ENCODE measurements at regions not wholly inside any gene's neighbourhood (a gene's known extent, or its start where the extent isn't known, plus 50 kb on each side); places are given as distances from the start of the nearest gene placed in this dataset.
"Not testable (repeated sequence)": the region's sequence is repeated elsewhere in the genome, so short reads cannot be mapped to it uniquely, and the experiment has no call there.

DNA sequence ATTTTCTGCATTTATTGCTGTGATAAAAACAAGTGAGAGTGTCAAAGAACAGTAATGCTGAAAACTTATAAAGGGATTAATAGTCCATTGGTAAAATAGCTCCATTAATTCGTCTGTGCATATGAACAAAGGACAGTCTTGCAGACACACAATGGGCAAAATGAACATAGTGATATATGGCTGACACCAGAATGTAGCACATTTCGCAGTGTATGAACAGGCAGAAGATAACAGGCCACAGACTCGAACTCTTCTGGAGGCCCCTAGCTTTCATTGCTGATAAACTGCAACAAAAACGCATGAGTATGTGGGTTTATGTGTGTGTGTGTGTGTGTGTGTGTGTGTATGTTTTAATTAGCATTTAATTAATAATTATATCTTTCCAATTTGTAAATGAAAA is 354.8 kb downstream of the TAF11L14 start:
- no peak for DNase-seq

DNA sequence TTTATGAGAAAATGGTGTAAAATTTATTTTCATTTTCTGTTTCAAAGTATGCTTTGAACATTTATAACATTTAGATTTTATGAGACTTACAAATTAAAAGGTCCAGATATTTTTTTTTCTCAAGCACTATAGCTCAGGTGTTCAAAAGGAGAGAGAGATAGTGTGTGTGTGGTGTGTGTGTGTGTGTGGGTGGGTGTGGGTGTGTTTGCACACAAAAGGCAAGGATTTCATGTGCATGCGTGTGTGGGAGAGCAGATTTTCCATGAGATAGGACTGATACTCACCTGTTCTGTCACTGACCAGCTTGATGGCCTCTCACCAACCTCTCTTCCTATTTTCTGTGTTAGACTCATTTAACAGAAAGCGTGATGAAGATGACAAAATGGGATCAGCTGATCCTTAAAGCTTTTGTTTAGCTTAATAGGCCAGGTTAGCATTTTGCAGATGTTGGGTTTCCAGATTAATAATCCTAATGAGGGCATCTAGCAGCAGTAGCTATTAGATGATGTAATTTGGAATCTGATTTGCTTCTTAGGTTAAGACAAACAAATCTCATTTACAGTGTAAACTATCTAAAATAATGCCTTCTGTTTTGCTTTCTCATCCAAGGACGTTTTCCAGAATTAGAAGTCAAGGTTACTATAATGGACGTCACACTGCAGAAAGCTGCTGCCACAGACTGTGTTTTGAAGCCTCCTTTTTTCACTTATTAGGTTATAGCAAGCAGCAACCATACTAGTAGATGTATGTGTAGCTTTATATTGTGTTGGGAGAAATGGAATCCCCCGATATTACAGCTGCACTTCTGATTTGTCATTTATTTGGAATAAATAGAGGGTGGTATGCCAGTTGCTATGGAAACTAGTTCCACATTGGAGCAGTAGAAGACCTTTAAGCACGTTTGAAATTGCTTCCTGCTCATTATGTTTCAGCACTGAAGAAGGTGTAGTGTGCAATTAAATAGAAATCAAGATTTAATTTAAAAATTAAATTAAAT is 355.6 kb downstream of the TAF11L14 start:
- DNase-seq = peak; percentile 77

DNA sequence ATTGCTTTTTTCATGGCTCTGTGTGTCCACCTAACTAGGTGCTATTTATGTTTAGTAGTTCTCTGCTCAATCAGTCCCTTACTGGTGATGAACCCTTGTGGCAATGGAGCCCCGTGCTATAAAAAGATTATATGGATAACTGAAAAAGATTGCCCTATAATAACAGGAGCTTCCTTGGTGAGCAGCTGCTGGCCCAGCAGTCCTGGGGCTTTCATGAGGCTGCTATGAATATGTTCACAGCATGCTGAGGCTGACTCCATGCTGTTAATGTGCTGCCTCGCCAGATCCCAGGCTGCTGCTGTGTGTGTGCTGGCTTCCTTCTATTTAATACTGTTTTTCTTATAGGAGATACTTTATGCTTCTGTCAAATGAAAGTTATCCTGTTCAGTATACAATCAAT is 357.5 kb downstream of the TAF11L14 start:
- peak; percentile 69 for DNase-seq

DNA sequence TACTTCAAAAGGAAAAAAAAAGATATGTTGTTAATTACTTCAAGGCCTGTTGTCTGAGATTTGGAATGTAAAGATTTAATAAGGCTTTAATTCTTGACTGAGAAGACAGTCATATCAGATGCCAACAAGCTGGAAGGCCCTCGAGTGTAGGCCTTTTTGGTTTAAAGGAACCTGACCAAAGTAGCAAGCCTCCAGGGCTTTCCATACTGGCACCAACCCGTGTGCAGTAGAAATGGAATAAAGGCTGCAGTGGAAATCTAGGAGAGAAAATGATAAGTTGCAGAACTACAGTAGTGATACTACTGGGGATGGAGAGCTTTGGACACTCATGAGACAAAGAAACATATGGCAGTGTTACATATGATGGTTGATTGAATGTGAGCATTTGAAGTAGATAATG is 358.0 kb downstream of the TAF11L14 start:
- DNase-seq = no peak

DNA sequence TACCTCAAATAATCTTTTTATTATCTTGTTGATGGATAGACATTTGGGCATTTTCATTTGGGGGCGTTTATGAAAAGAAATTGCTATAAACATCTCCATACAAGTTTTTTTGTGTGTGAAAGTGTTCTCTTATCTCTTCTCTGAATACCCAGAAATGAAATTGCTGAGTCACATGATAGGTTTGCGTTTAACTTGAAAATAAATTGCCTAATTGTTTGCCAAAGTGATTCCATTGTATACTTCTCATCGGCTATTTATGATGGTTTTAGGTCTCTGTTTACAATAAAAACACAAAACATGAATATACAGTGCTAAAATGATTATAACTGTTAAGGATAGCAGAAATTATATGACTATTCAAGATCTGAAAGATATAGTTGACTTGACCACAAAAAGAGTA is 361.7 kb downstream of the TAF11L14 start:
- no peak for DNase-seq

DNA sequence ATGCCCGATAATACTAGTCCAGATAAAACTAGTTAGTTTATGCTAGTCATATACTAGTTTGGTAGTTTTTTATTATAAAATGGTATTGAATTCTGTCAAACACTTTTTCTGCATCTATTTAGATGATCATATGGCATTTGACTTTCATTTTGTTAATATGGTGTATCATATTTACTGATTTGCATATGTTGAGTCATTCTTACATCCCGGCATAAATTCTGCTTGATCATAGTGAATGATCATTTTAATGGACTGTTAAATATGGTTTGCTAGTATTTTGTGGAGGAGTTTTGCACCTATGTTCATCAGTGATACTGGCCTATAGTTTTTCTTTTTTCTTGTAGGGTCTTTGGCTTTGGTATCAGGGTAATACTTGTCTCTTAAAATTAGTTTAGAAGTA is 365.6 kb downstream of the TAF11L14 start:
- DNase-seq = no peak

DNA sequence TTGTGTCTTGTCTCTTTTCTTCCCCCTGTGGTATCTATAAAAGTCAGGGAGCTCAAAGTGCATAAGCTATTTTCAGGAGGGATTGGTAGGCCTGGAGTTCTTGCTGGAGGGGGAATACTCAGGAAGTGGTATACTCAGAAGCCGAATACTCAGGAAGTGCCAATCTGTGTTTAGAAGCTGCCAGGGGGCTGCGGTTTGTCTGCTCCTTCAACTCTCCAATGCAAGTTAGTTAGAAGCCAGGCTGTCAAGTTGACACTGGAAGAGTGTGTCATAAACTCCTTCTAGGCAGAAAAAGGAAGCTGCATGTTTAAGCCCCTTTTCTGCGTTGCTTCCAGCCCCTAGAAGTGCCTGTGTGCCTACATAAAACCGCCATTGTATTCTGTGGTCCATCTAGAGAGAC is 366.5 kb downstream of the TAF11L14 start:
- no peak for DNase-seq

DNA sequence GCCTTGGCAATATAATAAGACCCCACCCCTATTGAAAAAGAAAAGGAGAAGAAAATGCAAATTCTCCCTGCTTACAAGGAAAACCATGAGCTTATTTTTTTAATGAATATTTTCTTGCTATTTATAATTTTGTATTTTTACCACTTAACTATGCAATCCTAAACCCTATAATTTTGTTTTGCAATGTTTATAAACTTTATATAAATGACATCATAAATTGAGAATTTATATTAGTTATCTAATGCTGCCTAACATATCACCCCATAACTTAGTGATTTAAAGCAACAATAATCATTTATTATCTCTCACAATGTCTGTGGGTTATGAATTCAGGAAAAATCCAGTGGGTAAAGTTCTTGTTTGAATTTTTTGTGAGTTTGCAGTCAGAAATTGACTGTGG is 369.1 kb downstream of the TAF11L14 start:
- DNase-seq = no peak

DNA sequence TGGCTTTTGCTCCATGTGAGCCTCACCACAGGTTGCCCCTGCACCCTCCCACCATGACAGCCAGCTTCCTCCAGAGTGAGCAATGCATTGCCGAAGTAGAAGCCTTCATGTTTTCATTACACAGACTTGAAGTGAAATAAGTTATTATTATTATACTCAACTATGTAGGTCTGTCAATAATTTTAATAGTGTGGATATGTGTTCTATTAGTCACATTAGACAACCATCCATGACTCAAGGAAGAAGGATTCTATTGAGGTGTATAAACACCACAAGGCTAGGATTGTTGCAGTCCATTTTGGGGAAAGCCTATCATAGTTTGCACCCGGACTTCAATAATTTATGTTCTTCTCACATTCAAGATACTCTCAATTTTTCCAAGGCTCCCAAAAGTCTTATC is 369.5 kb downstream of the TAF11L14 start:
- DNase-seq = no peak

DNA sequence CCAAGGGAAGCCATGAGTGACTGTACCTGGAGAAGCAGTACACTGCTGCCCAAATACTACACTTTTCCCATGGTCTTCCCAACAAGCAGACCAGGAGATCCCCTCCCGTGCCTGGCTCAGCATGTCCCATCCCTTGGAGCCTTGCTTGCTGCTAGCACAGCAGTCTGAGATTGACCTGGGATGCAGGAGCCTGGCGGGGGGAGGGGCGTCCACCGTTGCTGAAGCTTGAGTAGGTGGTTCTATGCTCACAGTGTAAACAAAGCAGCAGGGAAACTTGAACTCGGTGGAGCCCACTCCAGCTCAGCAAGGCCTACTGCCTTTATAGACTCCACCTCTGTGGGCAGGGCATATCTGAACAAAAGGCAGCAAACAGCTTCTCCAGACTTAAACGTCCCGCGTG is 372.0 kb downstream of the TAF11L14 start:
- DNase-seq = not testable (repeated sequence)

DNA sequence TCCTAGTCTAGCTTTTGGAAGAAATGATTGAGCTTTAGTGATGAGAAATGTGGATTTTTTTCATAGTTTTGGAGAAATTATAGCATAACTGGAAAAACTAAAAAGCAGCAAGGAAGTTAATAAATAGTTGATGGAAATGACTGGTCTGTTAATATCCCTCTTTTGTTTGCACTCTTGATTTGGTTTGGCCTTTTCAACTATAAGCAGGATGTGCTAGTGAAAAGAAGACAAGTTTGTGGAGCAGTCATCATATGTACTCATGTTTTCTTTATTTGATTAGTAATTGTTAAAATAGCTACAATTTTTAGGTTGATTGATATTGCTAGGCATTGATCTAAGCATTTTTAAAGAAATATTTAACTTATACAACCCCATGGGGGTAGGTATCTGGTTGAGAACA is 374.7 kb downstream of the TAF11L14 start:
- DNase-seq = no peak

DNA sequence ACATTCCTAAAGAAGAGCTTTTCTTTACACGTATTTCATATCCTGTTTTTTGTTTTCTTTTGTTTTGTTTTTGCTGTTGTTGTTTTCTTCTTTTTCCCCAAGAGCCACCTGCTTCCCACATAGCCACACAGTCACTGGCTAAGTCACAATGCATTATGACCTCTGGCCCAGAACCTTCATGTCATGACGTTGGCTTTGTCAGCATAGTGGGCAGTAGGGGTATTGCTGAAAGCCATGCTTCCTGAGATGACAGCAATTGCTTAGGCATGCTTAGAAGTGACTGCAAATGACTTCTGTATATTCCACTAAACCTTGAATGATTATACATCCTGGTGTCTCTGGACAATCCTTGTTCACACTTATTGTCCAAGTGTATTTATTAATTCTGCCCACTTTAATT is 375.8 kb downstream of the TAF11L14 start:
- peak; percentile 4 for DNase-seq

DNA sequence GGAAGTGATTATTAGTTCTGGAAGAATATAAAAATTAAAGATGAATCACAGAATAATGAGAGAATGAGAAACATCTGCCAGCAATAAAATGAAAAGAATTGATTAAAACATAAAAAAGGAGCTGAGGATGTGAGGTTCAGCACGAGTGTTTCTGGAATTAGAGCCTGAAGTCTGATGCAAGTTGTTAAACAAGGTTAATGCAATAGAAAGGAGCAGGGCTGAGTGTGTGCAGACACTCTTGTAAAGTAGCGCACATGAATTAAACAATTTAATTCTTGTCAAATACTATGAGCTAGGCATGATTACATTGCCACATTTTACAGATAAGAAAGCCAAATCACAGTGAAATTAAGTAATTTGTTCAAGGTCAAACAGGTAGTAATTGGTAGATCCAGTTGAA is 384.2 kb downstream of the TAF11L14 start:
- DNase-seq = no peak

DNA sequence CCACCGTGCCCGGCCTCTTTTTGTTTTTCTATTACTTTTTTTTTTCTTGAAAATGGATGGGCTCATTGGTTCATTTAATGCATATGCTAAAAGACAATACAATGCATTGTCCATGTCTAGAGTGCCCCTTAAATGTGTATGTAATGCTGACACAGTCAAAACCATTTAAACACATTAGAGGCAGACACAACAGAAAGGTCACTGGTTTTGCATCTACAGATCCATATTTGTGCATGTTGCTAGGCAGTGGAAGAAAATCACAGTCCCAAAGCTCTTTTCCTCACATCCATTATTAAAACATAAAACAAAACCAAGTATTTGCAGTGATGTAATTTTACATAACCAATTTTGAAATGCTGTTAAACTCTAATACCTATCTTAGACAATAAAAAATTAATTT is 389.0 kb downstream of the TAF11L14 start:
- no peak for DNase-seq

DNA sequence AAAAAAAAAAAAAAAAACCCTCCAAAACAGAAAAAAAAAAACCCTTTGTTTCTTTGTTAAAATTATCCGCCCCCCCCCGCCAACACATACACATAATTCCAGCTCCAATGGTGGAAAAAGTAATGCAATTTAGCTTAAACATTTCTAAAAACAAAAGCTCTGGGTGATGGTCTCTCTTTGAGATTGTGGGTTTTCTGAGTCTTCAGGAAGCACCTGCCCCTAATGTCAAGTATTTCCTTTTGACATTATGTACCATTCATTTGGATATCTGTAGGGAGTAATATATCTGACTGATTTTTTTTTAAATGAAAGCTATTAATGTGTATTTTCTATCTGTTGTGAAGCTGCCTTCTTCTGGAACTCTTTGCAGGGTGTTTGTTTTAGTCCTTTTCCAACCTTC is 389.7 kb downstream of the TAF11L14 start:
- no peak for DNase-seq

DNA sequence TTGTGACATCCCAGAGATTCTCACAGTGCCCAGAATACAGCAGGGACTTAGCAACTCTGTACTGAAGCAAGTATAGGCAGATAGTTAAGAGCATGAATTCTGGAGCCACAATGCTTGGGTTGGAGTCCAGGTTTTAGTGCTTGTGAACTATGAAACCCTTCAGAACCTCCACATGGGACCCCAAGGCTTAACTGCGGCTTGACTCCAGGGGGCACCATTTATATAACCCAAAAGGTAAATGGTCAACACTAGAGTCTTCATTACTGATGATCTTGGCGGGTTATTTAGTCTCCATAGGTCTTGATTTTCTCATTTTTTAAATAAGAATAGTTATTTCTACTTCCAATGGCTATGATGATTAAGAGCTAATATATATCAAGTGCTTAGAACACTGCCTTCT is 390.3 kb downstream of the TAF11L14 start:
- peak; percentile 0 for DNase-seq

DNA sequence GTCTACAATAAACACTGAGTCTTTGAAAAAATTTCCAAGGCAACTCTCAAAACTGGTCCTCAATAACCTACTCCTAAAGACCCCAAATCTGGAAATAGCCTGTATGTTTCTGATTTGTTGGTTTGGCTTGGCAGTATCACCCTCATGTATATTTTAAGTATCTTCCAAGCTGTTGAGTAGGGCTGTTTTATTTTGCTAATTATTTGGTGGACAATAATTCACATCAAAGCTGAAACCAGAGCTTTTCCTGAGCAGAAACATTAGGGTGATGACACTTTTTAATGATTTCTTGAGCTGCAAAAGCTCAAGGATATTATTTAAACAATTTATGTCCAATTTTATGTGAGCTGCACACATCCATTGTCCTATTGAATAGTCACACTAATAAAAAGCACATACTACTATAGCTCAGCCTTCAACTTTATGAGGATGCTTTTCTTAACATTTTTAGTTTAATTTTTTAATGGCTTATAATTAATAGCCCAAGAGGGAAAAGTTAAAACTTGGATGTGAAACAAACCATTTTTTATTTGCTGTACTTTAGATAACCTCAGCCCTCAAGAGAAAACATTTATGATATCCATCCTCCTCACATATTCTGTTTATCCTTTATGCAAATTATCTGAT is 393.1 kb downstream of the TAF11L14 start:
- no peak for DNase-seq

DNA sequence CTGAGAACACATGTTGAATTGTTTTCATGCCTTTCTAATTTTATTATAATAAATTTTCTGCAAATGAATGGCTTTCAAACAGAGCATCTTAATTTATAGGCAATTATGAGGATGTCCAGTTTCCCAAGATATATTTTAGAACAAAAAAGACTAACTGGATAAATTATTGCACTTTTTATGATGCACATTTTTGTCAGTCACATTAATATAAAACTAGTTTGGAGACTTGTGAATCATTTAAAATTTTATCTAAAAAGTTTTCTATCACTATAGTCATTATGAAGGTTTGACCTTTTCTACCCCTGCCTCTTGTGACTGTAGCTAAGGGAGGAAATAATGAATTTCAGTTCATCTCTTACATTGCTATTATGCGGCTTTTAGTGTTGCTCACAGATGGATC is 393.8 kb downstream of the TAF11L14 start:
- DNase-seq = no peak

DNA sequence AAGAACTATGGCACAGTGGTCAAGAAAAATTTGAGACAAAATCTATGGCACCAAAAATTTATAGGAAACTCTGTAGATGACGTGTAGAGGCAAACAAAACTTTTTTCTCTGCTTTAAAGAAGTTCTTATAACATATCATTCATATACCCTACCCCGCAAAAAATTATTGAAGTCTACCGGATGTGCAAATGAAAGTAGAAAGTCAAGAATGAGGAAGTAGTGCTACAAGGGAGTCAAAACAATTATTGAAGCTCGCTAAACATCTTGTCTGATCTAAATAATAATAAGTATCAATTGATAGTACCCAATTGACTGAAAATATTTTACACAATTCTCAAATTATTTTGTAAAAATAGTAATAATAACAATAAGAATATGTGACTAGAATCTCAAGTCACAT is 398.5 kb downstream of the TAF11L14 start:
- no peak for DNase-seq

DNA sequence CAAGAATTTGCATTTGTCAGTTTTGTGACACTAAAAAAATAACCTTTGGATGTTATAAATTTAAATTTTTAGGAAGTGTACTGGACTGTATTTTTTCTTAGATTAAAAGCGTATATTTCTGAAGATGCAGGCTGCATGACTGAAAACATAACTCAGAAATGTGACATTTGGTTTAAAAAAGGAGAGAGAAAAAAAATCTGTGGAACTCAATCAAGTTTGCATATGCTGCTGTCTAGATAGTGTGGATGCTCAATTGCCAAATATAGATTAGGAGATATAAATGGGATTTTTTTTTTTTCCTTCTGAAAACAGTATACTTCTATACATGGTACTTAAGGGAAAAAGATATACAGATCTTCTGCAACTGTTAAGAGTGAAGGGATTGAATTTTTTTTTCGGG is 402.3 kb downstream of the TAF11L14 start:
- DNase-seq = no peak

DNA sequence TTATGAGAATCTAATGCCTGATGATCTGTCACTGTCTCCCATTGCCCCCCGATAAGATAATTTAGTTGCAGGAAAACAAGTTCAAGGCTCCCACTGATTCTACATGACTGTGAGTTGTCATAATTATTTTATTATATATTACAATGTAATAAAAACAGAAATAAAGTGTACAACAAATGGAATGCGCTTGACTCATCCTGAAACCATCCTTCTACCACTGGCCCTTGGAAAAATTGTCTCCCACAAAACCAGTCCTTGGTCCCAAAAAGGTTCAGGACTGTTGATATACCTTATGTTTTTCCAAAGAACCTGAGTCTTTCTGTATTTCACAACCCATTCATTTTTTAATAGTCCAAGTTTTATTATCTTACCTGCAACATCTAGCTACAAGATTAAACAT is 403.5 kb downstream of the TAF11L14 start:
- DNase-seq = no peak

DNA sequence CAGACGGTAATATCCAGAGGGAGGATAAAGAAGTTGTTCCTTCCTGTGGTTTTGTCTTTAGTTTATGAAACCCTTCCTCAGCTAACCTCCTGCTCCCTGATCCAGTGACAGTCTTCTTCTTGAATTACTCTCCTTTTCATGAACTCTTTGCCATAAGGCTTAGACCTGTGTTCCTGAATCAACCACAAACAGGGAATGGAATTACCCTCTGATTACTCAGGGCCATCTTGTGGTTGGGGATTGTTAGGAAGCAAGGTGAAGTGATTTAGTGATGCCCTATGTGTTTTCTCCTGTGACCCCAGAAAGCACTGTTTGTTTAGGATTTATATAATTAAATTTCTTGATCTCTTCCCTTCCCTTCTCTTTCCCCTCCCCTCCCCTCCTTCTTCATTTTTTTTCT is 409.1 kb downstream of the TAF11L14 start:
- peak; percentile 9 for DNase-seq

DNA sequence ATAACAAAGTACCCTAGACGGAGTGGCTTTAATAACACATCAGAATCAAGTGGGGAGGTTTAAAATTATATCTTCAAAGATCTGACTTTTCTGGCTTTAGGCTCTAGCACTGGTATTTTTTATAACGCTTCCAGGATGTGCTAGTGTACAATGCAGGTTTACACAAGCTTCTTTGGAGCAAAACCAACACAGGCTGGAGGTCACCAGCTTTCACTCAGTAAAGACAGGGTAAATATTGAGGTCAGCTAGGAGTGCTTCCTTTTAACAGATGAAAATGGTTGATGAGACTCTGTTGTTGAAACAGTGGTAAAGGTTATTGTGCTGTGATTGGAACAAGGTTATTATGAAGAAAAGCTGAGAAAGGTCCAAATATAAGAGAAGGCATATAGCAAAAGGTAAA is 414.2 kb downstream of the TAF11L14 start:
- no peak for DNase-seq

DNA sequence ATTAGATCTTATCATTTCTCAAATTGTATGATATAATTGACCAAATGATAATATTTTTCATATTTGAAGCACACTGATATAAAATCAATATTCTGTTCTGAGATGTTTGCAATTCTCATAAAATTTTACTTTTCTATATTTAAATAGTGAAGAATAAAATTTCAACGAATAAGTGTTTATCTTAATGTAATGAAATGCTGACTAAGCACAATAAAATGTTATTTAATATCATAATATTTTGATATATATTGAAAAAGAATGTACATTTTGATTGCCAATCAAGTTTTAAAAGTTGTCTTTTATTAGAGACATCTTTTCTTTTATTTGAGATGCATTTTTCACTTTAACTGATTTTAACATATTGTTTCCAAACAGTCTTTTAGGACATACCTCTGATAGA is 416.1 kb downstream of the TAF11L14 start:
- no peak for DNase-seq

DNA sequence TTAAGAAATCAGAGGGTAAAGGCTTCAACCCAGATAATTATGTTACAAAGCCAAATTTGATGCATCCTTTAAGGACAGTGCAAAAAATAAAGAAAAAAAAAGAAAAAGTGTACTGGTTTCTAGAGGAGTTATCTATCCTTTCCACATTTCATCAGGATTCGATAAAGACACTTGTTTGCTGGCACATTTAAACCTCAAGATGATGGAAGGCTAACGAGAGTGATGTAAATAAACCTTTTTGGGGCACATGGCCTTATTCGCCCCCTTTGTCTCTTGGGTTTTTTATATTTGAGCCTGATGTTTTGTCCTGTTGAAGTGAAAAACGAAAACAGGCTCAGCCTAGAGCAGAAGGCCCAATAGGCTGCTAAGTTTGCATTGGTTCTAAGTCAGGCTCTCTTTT is 416.5 kb downstream of the TAF11L14 start:
- DNase-seq = no peak

Measured in NCI-H82 (cell line).